K562 (cell line): ENCODE measurements at regions not wholly inside any gene's neighbourhood (a gene's known extent, or its start where the extent isn't known, plus 50 kb on each side); places are given as distances from the start of the nearest gene placed in this dataset.

Source experiments
- ATAC-seq: fragments of 200-7000 bp; cut with Tn5 transposase; 3 replicates; pipeline ENCODE4 v1.9.1; 2020; ENCODE audit warnings: moderate library complexity
- BruUV-seq: library from RNA; stranded (reverse); fragments of 400-500 nt; replicated peaks from 2 replicates; lab custom pipeline; 2021; lab: Mats Ljungman, UMichigan
- CTCF ChIA-PET: fragments of 300-600 bp; formaldehyde crosslinking; extraction: SDS; loops from one replicate; lab custom pipeline; 2021; ENCODE audit warnings: low intra/inter-chr PET ratio; lab: Yijun Ruan, JAX
- POLR2A ChIA-PET: fragments of 300-600, 350-650 bp; sonication (Branson Sonifier 250); formaldehyde crosslinking; extraction: SDS; loops from one replicate; lab custom pipeline; 2021; ENCODE audit warnings: antibody characterized with exemption, inconsistent platforms; lab: Yijun Ruan, JAX
- DNase-seq, 4 experiments: peaks; one replicate each; pipeline versions ENCODE4 v3.0.0 to v3.0.0-alpha.2; 2011 to 2018; ENCODE audit warnings: low spot score in 3 of 4, mixed read lengths in 3 of 4; ENCODE audit errors: extremely low read depth in 1 of 4
- FAIRE-seq: peaks from 2 replicates; lab custom pipeline; 2011; peaks lifted over from hg19 to GRCh38; lab: Jason Lieb, UNC
- H2AFZ ChIP-seq: 2 replicates; pipeline ENCODE4 v1.6.0; 2011; ENCODE audit warnings: low read depth, low read length, control low read depth, inconsistent platforms
- H3K27ac ChIP-seq: fragments of 200-600 bp; 3 replicates; pipeline ENCODE4 v1.8.0; 2011; ENCODE audit warnings: low read depth, mild to moderate bottlenecking, control low read depth, inconsistent platforms, low read length, moderate library complexity, mixed read lengths; ENCODE audit errors: extremely low read depth
- H3K27me3 ChIP-seq, 2 experiments: fragments of 300-600 bp in 1 of 2; 2 replicates in 1 of 2; 3 replicates in 1 of 2; pipeline versions ENCODE4 v1.6.0 to v1.8.0; 2011; ENCODE audit warnings: inconsistent platforms in 2 of 2, low read length in 2 of 2, mild to moderate bottlenecking in 1 of 2, mixed read lengths in 1 of 2, moderate library complexity in 1 of 2; ENCODE audit not compliant: control insufficient read depth in 2 of 2, insufficient read depth in 2 of 2
- H3K36me3 ChIP-seq: fragments of 300-600 bp; 3 replicates; pipeline ENCODE4 v1.8.0; 2011; ENCODE audit warnings: mild to moderate bottlenecking, low read length, inconsistent platforms; ENCODE audit not compliant: control insufficient read depth, insufficient read depth
- H3K4me1 ChIP-seq, 2 experiments: fragments of 200-600 bp in 1 of 2; replicated peaks in 1 of 2; 2 replicates in 1 of 2; 3 replicates in 1 of 2; pipeline versions ENCODE4 v1.5.1 to v1.8.0; 2011; ENCODE audit warnings: inconsistent platforms in 2 of 2, low read length in 2 of 2, mild to moderate bottlenecking in 1 of 2, mixed read lengths in 1 of 2, moderate library complexity in 1 of 2; ENCODE audit not compliant: control insufficient read depth in 2 of 2, insufficient read depth in 2 of 2
- H3K4me2 ChIP-seq: 2 replicates; pipeline ENCODE4 v1.6.1; 2011; ENCODE audit warnings: low read length, control low read depth, inconsistent platforms, mixed read lengths; ENCODE audit not compliant: insufficient read depth
- H3K4me3 ChIP-seq: fragments of 200-600 bp; sonication (generic), shearing (Covaris generic); 2 replicates; pipeline ENCODE4 v1.5.1; 2016; ENCODE audit warnings: control low read depth, inconsistent platforms
- H3K79me2 ChIP-seq: fragments of 200-600 bp; 3 replicates; pipeline ENCODE4 v1.8.0; 2011; ENCODE audit warnings: low read length, inconsistent platforms; ENCODE audit not compliant: control insufficient read depth, insufficient read depth
- H3K9ac ChIP-seq, 2 experiments: 2 replicates each; pipeline versions ENCODE4 v1.6.0 to v1.6.1; 2011; ENCODE audit warnings: low read depth in 2 of 2, low read length in 2 of 2, control low read depth in 1 of 2, inconsistent platforms in 1 of 2, mild to moderate bottlenecking in 1 of 2, mixed read lengths in 1 of 2; ENCODE audit not compliant: insufficient read depth in 1 of 2
- H3K9me1 ChIP-seq: one replicate; pipeline ENCODE4 v1.6.0; 2011; ENCODE audit warnings: inconsistent platforms, mild to moderate bottlenecking, low read length, moderate library complexity; ENCODE audit not compliant: control insufficient read depth, insufficient read depth
- H3K9me3 ChIP-seq: replicated peaks from 2 replicates; pipeline ENCODE4 v1.5.1; 2011; ENCODE audit warnings: low read depth, low read length, inconsistent platforms; ENCODE audit not compliant: control insufficient read depth, insufficient read depth
- H4K20me1 ChIP-seq: replicated peaks from 2 replicates; pipeline ENCODE4 v1.6.1; 2011; ENCODE audit warnings: low read length, inconsistent platforms, mixed read lengths; ENCODE audit not compliant: control insufficient read depth, insufficient read depth
- BMI1 ChIP-seq: fragments of 150-350 bp; IDR thresholded peaks from 2 replicates; pipeline ENCODE4 v1.6.1; 2014; ENCODE audit warnings: low read length
- CREM ChIP-seq: IDR thresholded peaks from 2 replicates; pipeline ENCODE4 v1.6.1; 2014; ENCODE audit warnings: antibody characterized with exemption, low read depth
- HEY1 ChIP-seq: fragments of 250-450 bp; sonication (Bioruptor Pico); IDR thresholded peaks from 2 replicates; pipeline ENCODE4 v1.5.0; 2020; ENCODE audit warnings: mild to moderate bottlenecking, moderate library complexity, borderline replicate concordance
- MBD2 ChIP-seq: sonication (generic); IDR thresholded peaks from 2 replicates; pipeline ENCODE4 v1.6.1; 2016; ENCODE audit warnings: low read depth, borderline replicate concordance
- PHF20 ChIP-seq: fragments of 450-650 bp; IDR thresholded peaks from 2 replicates; pipeline ENCODE4 v1.6.1; 2018; ENCODE audit not compliant: partially characterized antibody
- TCF7 ChIP-seq: sonication (generic); IDR thresholded peaks from 2 replicates; pipeline ENCODE4 v1.6.1; 2016; ENCODE audit warnings: antibody characterized with exemption, borderline replicate concordance
- TCFL5 ChIP-seq: fragments of 250-450 bp; sonication (Bioruptor Pico); conservative IDR thresholded peaks from 2 replicates; pipeline ENCODE4 v1.6.1; 2021; ENCODE audit warnings: mild to moderate bottlenecking, moderate library complexity, matching md5 sums
- ZNF197 ChIP-seq: fragments of 200-800 bp; sonication (Bioruptor generic); IDR thresholded peaks from 2 replicates; pipeline ENCODE4 v1.6.1; 2016; ENCODE audit warnings: low read depth, missing genetic modification characterization, missing compliant biosample characterization
- ZNF511 ChIP-seq: sonication (generic); formaldehyde crosslinking; IDR thresholded peaks from 2 replicates; pipeline ENCODE4 v1.8.0; 2022; ENCODE audit warnings: mild to moderate bottlenecking, missing genetic modification reagents
- WGBS: fragments of 100-300 bp; shearing (Covaris generic); methylation state at CpG from one replicate; pipeline ENCODE4 v1.1.6; 2016; ENCODE audit warnings: low coverage, mixed read lengths; ENCODE audit not compliant: insufficient coverage; ENCODE audit errors: missing lambda C conversion rate; 5-methylcytosine and 5-hydroxymethylcytosine counted together
- in situ Hi-C: fragments of 300-500 bp; cut with MboI; formaldehyde crosslinking; loops from 4 replicates; pipeline ENCODE4 v1.15.0; 2018; ENCODE audit warnings: inconsistent platforms, mixed read lengths
- intact Hi-C: fragments of 100-400 bp; cut with micrococcal nuclease; formaldehyde crosslinking; loops from 2 replicates; pipeline ENCODE4 v1.14.2; 2022
- TF ChIP-seq, protein P1 (sequence below), 3 experiments: fragments of 200-800 bp in 1 of 3; fragments of 250-450 bp in 1 of 3; fragments of 450-650 bp in 1 of 3; sonication (Bioruptor Pico) in 1 of 3; sonication (Bioruptor generic) in 1 of 3; formaldehyde crosslinking in 1 of 3; IDR thresholded peaks; 2 replicates each; pipeline versions ENCODE4 v1.6.1 to v1.8.0; 2016 to 2022; ENCODE audit warnings: mild to moderate bottlenecking in 2 of 3, missing genetic modification characterization in 2 of 3, missing compliant biosample characterization in 1 of 3, moderate library complexity in 1 of 3

GRCh38 chr2:228407821-228408220 is 226.3 kb upstream of the SPHKAP start:
- ChIA-PET CTCF (no interaction called here), POLR2A (no interaction called here)
- Histone ChIP-seq H3K79me2 (no peaks in the 10 kb centered on the region), H3K9me1 (no peaks in the 10 kb centered on the region), H3K36me3 (no peaks in the 10 kb centered on the region), H4K20me1 (no peaks in the 10 kb centered on the region), H3K4me1 (no peaks in the 10 kb centered on the region), H3K9ac (no peak overlapping the region), H3K27ac (no peak overlapping the region), H3K4me3 (no peak overlapping the region), H3K4me2 (no peak overlapping the region), H3K27me3 (no peaks in the 10 kb centered on the region), H2AFZ (no peak overlapping the region), H3K9me3 (0 out of 2 replicates have a peak, but pooled peaks cover 1% of the 10 kb centered on the region)
- ATAC-seq: no peak
- DNase-seq: no peak
- no peak for FAIRE-seq
- intact Hi-C loops (no loop called here), in situ Hi-C loops (no loop called here)
- no TSS peak for BruUV-seq
- TF ChIP-seq CREM (no peak), ZNF197 (CRISPR knock-in tag) (no peak)
- TF ChIP-seq, all 486 proteins: peak for 0

DNA sequence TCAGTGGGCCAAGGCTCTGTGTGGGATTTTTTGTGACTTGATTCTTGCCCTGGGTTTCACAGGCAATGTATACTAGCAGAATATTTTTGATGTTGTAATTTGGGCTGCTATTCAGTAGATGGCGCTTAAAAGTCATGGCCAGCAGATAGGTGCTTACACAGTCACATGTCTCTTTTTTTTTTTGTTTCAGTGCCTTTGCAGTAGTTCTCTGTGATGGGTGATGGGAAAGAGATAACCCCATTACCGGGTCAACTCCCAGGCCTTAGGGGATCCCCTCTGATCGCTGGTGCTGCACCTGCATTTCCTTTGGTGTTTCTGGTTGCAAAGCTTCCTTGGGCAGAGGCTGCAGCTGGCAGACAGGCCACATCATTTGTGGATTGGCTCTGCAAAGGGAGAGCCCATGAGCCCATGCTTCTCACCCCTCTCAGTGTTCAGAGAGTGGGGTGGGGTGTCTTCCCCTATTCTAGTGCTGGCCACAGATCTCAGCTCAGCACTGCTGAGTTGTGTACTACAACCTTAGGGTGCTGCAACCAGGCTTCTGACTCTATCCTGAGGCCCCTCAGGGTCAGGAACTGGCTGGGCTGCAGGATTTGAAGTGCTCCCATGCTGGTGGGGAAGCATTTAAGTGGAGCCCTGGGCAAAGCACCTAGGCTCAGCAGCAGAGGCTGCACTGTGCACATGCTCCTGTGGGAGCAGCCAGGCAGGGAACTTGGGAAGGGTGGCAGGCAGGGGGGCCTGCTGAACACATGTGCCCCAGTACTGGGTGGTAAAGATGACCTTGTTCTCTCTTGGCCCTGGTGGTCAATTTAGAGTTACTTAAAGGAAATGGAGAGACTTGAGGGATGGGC is 219.8 kb upstream of the SPHKAP start:
- 0% methylated on average over 3 of the region's 3 CpGs for WGBS

More for the DNA sequence above, 219.8 kb upstream of the SPHKAP start:
- FAIRE-seq (no peak), DNase-seq (peak in 1 of 4 experiments; percentile 0), ATAC-seq (no peak)
- Histone ChIP-seq H3K9ac (no peak overlapping the region), H3K9me3 (no peaks in the 10 kb centered on the region), H3K9me1 (no peaks in the 10 kb centered on the region), H3K36me3 (no peaks in the 10 kb centered on the region), H3K4me2 (no peak overlapping the region), H3K27ac (no peak overlapping the region), H4K20me1 (no peaks in the 10 kb centered on the region), H3K4me1 (no peaks in the 10 kb centered on the region), H2AFZ (no peak overlapping the region), H3K79me2 (no peaks in the 10 kb centered on the region), H3K4me3 (no peak overlapping the region), H3K27me3 (no peaks in the 10 kb centered on the region)
- intact Hi-C loops: no loop called here
- CTCF ChIA-PET: no interaction called here
- no TSS peak for BruUV-seq
- POLR2A ChIA-PET: no interaction called here
- TF ChIP-seq ZNF511 (CRISPR knock-in tag) (no peak), TCFL5 (no peak), BMI1 (no peak), TCF7 (no peak), HEY1 (CRISPR knock-in tag) (no peak), PHF20 (no peak), MBD2 (no peak)
- TF ChIP-seq, protein P1, sequence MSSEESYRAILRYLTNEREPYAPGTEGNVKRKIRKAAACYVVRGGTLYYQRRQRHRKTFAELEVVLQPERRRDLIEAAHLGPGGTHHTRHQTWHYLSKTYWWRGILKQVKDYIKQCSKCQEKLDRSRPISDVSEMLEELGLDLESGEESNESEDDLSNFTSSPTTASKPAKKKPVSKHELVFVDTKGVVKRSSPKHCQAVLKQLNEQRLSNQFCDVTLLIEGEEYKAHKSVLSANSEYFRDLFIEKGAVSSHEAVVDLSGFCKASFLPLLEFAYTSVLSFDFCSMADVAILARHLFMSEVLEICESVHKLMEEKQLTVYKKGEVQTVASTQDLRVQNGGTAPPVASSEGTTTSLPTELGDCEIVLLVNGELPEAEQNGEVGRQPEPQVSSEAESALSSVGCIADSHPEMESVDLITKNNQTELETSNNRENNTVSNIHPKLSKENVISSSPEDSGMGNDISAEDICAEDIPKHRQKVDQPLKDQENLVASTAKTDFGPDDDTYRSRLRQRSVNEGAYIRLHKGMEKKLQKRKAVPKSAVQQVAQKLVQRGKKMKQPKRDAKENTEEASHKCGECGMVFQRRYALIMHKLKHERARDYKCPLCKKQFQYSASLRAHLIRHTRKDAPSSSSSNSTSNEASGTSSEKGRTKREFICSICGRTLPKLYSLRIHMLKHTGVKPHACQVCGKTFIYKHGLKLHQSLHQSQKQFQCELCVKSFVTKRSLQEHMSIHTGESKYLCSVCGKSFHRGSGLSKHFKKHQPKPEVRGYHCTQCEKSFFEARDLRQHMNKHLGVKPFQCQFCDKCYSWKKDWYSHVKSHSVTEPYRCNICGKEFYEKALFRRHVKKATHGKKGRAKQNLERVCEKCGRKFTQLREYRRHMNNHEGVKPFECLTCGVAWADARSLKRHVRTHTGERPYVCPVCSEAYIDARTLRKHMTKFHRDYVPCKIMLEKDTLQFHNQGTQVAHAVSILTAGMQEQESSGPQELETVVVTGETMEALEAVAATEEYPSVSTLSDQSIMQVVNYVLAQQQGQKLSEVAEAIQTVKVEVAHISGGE (CRISPR knock-in tag; IDR thresholded peaks at IDR 0.05): no peak
- in situ Hi-C loops: no loop called here
